ENCODE measurements at regions not wholly inside any gene's neighbourhood (a gene's known extent, or its start where the extent isn't known, plus 50 kb on each side); places are given as distances from the start of the nearest gene placed in this dataset.

DNA sequence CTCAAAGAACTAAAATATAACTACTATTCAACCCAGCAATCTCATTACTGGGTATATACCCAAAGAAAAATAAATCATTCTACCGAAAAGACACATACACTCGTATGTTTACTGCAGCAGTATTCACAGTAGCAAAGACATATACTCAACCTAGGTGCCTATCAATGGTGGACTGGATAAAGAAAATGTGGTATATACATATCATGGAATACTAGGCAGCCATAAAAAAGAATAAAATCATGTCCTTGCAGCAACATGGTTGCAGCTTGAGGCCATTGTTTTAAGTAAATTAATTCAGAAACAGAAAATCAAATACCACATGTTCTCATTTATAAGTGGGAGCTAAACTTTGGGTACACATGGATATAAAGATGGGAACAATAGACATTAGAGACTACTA lies 266.2 kb upstream of the POU3F1 start:
- TF ChIP-seq YY1 (IDR thresholded peaks at IDR 0.05) (no peak), EGR1 (IDR thresholded peaks at IDR 0.05; ENCODE audit: low read depth in 2 of 2) (no peak), GABPA (IDR thresholded peaks at IDR 0.05 in 1 of 2, conservative IDR thresholded peaks at IDR 0.05 in 1 of 2) (no peak), JUND (IDR thresholded peaks at IDR 0.05) (no peak), TAF1 (conservative IDR thresholded peaks at IDR 0.05) (no peak), SP1 (IDR thresholded peaks at IDR 0.05) (no peak), RAD21 (IDR thresholded peaks at IDR 0.05) (no peak), NR2F2 (IDR thresholded peaks at IDR 0.05) (no peak), FOXA2 (IDR thresholded peaks at IDR 0.05) (no peak)
- TF ChIP-seq, protein P1, sequence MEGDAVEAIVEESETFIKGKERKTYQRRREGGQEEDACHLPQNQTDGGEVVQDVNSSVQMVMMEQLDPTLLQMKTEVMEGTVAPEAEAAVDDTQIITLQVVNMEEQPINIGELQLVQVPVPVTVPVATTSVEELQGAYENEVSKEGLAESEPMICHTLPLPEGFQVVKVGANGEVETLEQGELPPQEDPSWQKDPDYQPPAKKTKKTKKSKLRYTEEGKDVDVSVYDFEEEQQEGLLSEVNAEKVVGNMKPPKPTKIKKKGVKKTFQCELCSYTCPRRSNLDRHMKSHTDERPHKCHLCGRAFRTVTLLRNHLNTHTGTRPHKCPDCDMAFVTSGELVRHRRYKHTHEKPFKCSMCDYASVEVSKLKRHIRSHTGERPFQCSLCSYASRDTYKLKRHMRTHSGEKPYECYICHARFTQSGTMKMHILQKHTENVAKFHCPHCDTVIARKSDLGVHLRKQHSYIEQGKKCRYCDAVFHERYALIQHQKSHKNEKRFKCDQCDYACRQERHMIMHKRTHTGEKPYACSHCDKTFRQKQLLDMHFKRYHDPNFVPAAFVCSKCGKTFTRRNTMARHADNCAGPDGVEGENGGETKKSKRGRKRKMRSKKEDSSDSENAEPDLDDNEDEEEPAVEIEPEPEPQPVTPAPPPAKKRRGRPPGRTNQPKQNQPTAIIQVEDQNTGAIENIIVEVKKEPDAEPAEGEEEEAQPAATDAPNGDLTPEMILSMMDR (IDR thresholded peaks at IDR 0.05; ENCODE audit: low read depth, low read length, missing input control), result no peak
- TF ChIP-seq, protein P2, sequence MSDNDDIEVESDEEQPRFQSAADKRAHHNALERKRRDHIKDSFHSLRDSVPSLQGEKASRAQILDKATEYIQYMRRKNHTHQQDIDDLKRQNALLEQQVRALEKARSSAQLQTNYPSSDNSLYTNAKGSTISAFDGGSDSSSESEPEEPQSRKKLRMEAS (IDR thresholded peaks at IDR 0.05), result no peak
- TF ChIP-seq, protein P3, sequence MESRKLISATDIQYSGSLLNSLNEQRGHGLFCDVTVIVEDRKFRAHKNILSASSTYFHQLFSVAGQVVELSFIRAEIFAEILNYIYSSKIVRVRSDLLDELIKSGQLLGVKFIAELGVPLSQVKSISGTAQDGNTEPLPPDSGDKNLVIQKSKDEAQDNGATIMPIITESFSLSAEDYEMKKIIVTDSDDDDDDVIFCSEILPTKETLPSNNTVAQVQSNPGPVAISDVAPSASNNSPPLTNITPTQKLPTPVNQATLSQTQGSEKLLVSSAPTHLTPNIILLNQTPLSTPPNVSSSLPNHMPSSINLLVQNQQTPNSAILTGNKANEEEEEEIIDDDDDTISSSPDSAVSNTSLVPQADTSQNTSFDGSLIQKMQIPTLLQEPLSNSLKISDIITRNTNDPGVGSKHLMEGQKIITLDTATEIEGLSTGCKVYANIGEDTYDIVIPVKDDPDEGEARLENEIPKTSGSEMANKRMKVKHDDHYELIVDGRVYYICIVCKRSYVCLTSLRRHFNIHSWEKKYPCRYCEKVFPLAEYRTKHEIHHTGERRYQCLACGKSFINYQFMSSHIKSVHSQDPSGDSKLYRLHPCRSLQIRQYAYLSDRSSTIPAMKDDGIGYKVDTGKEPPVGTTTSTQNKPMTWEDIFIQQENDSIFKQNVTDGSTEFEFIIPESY (IDR thresholded peaks at IDR 0.05), result no peak
- TF ChIP-seq, protein P4, sequence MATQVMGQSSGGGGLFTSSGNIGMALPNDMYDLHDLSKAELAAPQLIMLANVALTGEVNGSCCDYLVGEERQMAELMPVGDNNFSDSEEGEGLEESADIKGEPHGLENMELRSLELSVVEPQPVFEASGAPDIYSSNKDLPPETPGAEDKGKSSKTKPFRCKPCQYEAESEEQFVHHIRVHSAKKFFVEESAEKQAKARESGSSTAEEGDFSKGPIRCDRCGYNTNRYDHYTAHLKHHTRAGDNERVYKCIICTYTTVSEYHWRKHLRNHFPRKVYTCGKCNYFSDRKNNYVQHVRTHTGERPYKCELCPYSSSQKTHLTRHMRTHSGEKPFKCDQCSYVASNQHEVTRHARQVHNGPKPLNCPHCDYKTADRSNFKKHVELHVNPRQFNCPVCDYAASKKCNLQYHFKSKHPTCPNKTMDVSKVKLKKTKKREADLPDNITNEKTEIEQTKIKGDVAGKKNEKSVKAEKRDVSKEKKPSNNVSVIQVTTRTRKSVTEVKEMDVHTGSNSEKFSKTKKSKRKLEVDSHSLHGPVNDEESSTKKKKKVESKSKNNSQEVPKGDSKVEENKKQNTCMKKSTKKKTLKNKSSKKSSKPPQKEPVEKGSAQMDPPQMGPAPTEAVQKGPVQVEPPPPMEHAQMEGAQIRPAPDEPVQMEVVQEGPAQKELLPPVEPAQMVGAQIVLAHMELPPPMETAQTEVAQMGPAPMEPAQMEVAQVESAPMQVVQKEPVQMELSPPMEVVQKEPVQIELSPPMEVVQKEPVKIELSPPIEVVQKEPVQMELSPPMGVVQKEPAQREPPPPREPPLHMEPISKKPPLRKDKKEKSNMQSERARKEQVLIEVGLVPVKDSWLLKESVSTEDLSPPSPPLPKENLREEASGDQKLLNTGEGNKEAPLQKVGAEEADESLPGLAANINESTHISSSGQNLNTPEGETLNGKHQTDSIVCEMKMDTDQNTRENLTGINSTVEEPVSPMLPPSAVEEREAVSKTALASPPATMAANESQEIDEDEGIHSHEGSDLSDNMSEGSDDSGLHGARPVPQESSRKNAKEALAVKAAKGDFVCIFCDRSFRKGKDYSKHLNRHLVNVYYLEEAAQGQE (IDR thresholded peaks at IDR 0.05), result no peak
- TF ChIP-seq, protein P5, sequence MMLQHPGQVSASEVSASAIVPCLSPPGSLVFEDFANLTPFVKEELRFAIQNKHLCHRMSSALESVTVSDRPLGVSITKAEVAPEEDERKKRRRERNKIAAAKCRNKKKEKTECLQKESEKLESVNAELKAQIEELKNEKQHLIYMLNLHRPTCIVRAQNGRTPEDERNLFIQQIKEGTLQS (IDR thresholded peaks at IDR 0.05), result no peak

Measured in liver (tissue), 3 donors.